ENCODE measurements at regions not wholly inside any gene's neighbourhood (a gene's known extent, or its start where the extent isn't known, plus 50 kb on each side); places are given as distances from the start of the nearest gene placed in this dataset.

GRCh38 chr9:99626426-99626825 lies 195.3 kb upstream of the NR4A3 start:
- in situ Hi-C loops (cut with MboI) = no loop called here
- POLR2A ChIA-PET = interaction anchor here (0.6 kb wide), 1 partner anchor 33 kb away, joined by 3 read pairs; no protein-coding TSS in a partner anchor
- H3K36me3 ChIP-seq (ENCODE audit: control insufficient read depth, insufficient read depth, low read length) = no peaks in the 10 kb centered on the region

GRCh38 chr9:99628285-99628684 lies 193.4 kb upstream of the NR4A3 start:
- no peaks in the 10 kb centered on the region for H3K4me1 ChIP-seq (replicated peaks in 1 of 2; ENCODE audit: control insufficient read depth in 2 of 2, insufficient read depth in 2 of 2, low read length in 2 of 2)
- no peaks in the 10 kb centered on the region for H3K27me3 ChIP-seq (ENCODE audit: control insufficient read depth in 2 of 2, insufficient read depth in 2 of 2, low read length in 2 of 2)
- no peak overlapping the region for H2AFZ ChIP-seq (ENCODE audit: low read depth, low read length)
- H3K9ac ChIP-seq (ENCODE audit: insufficient read depth in 1 of 2, low read depth in 2 of 2, low read length in 2 of 2) = no peak overlapping the region
- BruUV-seq (replicated peaks) = no TSS peak
- TF ChIP-seq ZC3H8 (IDR thresholded peaks at IDR 0.05) = no peak
- no peak for TF ChIP-seq ZNF12 (CRISPR knock-in tag; IDR thresholded peaks at IDR 0.05)
- FAIRE-seq (no peak), DNase-seq (ENCODE audit: extremely low read depth in 1 of 4, low spot score in 3 of 4) (no peak), ATAC-seq (no peak)
- ChIA-PET CTCF (ENCODE audit: low intra/inter-chr PET ratio) (no interaction called here), POLR2A (interaction anchor here (1.2 kb wide), 1 partner anchor 24 kb away, joined by 4 read pairs; no protein-coding TSS in a partner anchor)
- H3K36me3 ChIP-seq (ENCODE audit: control insufficient read depth, insufficient read depth, low read length) = no peaks in the 10 kb centered on the region
- H3K4me3 ChIP-seq = no peak overlapping the region
- no peaks in the 10 kb centered on the region for H4K20me1 ChIP-seq (replicated peaks; ENCODE audit: control insufficient read depth, insufficient read depth, low read length)
- H3K4me2 ChIP-seq (ENCODE audit: insufficient read depth, low read length) = no peak overlapping the region
- H3K27ac ChIP-seq (ENCODE audit: extremely low read depth, low read depth, low read length) = no peak overlapping the region
- no peaks in the 10 kb centered on the region for H3K9me3 ChIP-seq (replicated peaks; ENCODE audit: control insufficient read depth, insufficient read depth, low read depth, low read length)
- H3K79me2 ChIP-seq (ENCODE audit: control insufficient read depth, insufficient read depth, low read length) = no peaks in the 10 kb centered on the region
- in situ Hi-C loops (cut with MboI) = no loop called here
- intact Hi-C loops (cut with micrococcal nuclease) = no loop called here
- no peaks in the 10 kb centered on the region for H3K9me1 ChIP-seq (ENCODE audit: control insufficient read depth, insufficient read depth, low read length)

More at GRCh38 chr9:99626426-99626825, 195.3 kb upstream of the NR4A3 start:
- H3K9me1 ChIP-seq (ENCODE audit: control insufficient read depth, insufficient read depth, low read length) = no peaks in the 10 kb centered on the region
- CTCF ChIA-PET (ENCODE audit: low intra/inter-chr PET ratio) = no interaction called here
- H3K79me2 ChIP-seq (ENCODE audit: control insufficient read depth, insufficient read depth, low read length) = no peaks in the 10 kb centered on the region
- no TSS peak for BruUV-seq (replicated peaks)
- no peak for ATAC-seq
- no peak for DNase-seq (ENCODE audit: extremely low read depth in 1 of 4, low spot score in 3 of 4)
- no peak overlapping the region for H3K27ac ChIP-seq (ENCODE audit: extremely low read depth, low read depth, low read length)
- no peak overlapping the region for H3K4me2 ChIP-seq (ENCODE audit: insufficient read depth, low read length)
- intact Hi-C loops (cut with micrococcal nuclease) = no loop called here
- H3K9me3 ChIP-seq (replicated peaks; ENCODE audit: control insufficient read depth, insufficient read depth, low read depth, low read length) = no peaks in the 10 kb centered on the region
- H3K9ac ChIP-seq (ENCODE audit: insufficient read depth in 1 of 2, low read depth in 2 of 2, low read length in 2 of 2) = no peak overlapping the region
- H3K4me1 ChIP-seq (replicated peaks in 1 of 2; ENCODE audit: control insufficient read depth in 2 of 2, insufficient read depth in 2 of 2, low read length in 2 of 2) = no peaks in the 10 kb centered on the region
- H3K4me3 ChIP-seq = no peak overlapping the region
- H4K20me1 ChIP-seq (replicated peaks; ENCODE audit: control insufficient read depth, insufficient read depth, low read length) = no peaks in the 10 kb centered on the region
- TF ChIP-seq CREBBP (IDR thresholded peaks at IDR 0.05; ENCODE audit: low read depth, low read length) (no peak), FOS (IDR thresholded peaks at IDR 0.05; ENCODE audit: extremely low read depth, insufficient read length) (no peak), KLF13 (tag; IDR thresholded peaks at IDR 0.05; ENCODE audit: borderline replicate concordance, low read depth) (no peak), TAF7 (tag; IDR thresholded peaks at IDR 0.05) (no peak), CREB3L1 (IDR thresholded peaks at IDR 0.05; ENCODE audit: borderline replicate concordance, low read depth) (no peak), HNRNPH1 (optimal IDR thresholded peaks at IDR 0.05; ENCODE audit: low read depth, low read length) (no peak)
- no peaks in the 10 kb centered on the region for H3K27me3 ChIP-seq (ENCODE audit: control insufficient read depth in 2 of 2, insufficient read depth in 2 of 2, low read length in 2 of 2)
- no peak for FAIRE-seq
- no peak overlapping the region for H2AFZ ChIP-seq (ENCODE audit: low read depth, low read length)
